Neural crest cell (in vitro differentiated cells): ENCODE measurements at regions not wholly inside any gene's neighbourhood (a gene's known extent, or its start where the extent isn't known, plus 50 kb on each side); places are given as distances from the start of the nearest gene placed in this dataset.
"Not testable (repeated sequence)": the region's sequence is repeated elsewhere in the genome, so short reads cannot be mapped to it uniquely, and the experiment has no call there.

Experiments
- DNase-seq: peaks from one replicate; pipeline ENCODE4 v3.0.0; 2021; ENCODE audit warnings: low read depth, mixed read lengths, low spot score
- H3K27ac Mint-ChIP-seq: one replicate; pipeline ENCODE4 v1.8.0; 2021; ENCODE audit warnings: mild to moderate bottlenecking, mixed read lengths; ENCODE audit not compliant: unreplicated experiment
- H3K27me3 Mint-ChIP-seq: 2 replicates; pipeline ENCODE4 v1.8.0; 2021; ENCODE audit warnings: low read depth, mild to moderate bottlenecking, mixed read lengths
- H3K36me3 Mint-ChIP-seq: 2 replicates; pipeline ENCODE4 v1.8.0; 2021; ENCODE audit warnings: low read depth, mild to moderate bottlenecking, mixed read lengths
- H3K4me1 Mint-ChIP-seq: 2 replicates; pipeline ENCODE4 v1.8.0; 2021; ENCODE audit warnings: mixed read lengths
- H3K4me3 Mint-ChIP-seq: one replicate; pipeline ENCODE4 v1.8.0; 2021; ENCODE audit warnings: mild to moderate bottlenecking, mixed read lengths
- H3K9me3 Mint-ChIP-seq: 2 replicates; pipeline ENCODE4 v1.8.0; 2021; ENCODE audit warnings: mixed read lengths
- CTCF ChIP-seq: fragments of 200-600 bp; sonication (generic); conservative IDR thresholded peaks from 2 replicates; pipeline ENCODE4 v1.5.0; 2021; ENCODE audit warnings: antibody characterized with exemption, mild to moderate bottlenecking

DNA sequence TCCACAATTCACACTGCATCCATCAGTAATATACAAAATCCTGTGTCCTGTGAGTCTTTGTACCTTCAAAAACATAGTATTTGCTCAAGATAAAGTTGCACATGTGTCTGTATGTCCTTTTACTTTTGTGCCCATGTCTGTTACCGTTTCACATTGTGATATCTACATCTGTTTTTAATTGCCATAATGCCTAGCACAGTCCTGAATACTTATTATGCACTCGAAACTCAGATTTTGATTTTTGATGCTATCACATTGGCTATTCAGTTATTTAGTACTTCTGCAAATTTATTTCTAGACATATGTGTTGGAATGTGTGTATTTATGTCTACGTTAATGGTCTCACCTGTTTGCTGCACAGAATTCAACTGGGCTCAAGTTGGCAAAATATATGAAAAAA lies 452.8 kb upstream of the ZEB2 start:
- peaks cover 22% of the 10 kb centered on the region for H3K9me3 Mint-ChIP-seq
- peaks cover 21% of the 10 kb centered on the region for H3K36me3 Mint-ChIP-seq
- no peak overlapping the region for H3K27ac Mint-ChIP-seq
- H3K27me3 Mint-ChIP-seq: no peaks in the 10 kb centered on the region
- TF ChIP-seq CTCF: no peak
- no peak overlapping the region for H3K4me3 Mint-ChIP-seq
- H3K4me1 Mint-ChIP-seq: peaks cover 21% of the 10 kb centered on the region
- DNase-seq: no peak

GRCh38 chr2:144971786-144972335 lies 451.9 kb upstream of the ZEB2 start:
- H3K4me1 Mint-ChIP-seq: peaks cover 18% of the 10 kb centered on the region
- no peak for TF ChIP-seq CTCF

GRCh38 chr2:144970410-144970809 lies 450.5 kb upstream of the ZEB2 start:
- not testable (repeated sequence) for DNase-seq, H3K4me1 Mint-ChIP-seq, H3K27ac Mint-ChIP-seq, H3K27me3 Mint-ChIP-seq, H3K4me3 Mint-ChIP-seq
- H3K9me3 Mint-ChIP-seq: peaks cover 26% of the 10 kb centered on the region
- H3K36me3 Mint-ChIP-seq: peaks cover 25% of the 10 kb centered on the region

More at GRCh38 chr2:144971786-144972335, 451.9 kb upstream of the ZEB2 start:
- Mint-ChIP-seq H3K4me3 (no peak overlapping the region), H3K27ac (no peak overlapping the region), H3K36me3 (peaks cover 21% of the 10 kb centered on the region), H3K27me3 (no peaks in the 10 kb centered on the region), H3K9me3 (peaks cover 22% of the 10 kb centered on the region)
- DNase-seq: no peak

- not testable (repeated sequence) for H3K4me1 Mint-ChIP-seq, H3K27me3 Mint-ChIP-seq, H3K4me3 Mint-ChIP-seq, DNase-seq
- H3K27ac Mint-ChIP-seq: peak overlapping the region; percentile 15
- peaks cover 31% of the 10 kb centered on the region for H3K36me3 Mint-ChIP-seq
- H3K9me3 Mint-ChIP-seq: peaks cover 31% of the 10 kb centered on the region
These were observed 449.6 kb upstream of the ZEB2 start for GRCh38 chr2:144969564-144969963.

DNA sequence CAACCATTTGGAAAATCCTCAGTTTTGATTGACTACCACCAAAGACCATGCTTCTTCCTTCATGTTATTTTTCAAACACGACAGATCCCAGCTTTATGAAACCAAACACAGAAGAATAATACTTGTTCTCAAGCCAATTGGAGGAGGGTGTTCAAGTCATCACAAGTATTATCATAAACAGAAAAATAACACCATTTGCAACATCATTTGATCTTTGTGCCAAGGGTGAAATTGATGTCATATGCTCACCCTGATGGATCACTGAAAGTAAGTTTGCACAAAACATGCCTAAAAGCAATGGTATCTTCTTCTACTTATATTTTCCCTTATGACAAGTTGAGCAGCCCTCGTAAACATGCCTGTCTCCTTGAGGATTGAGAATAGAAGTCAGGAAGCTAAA lies 448.0 kb upstream of the ZEB2 start:
- no peak overlapping the region for H3K4me3 Mint-ChIP-seq
- no peaks in the 10 kb centered on the region for H3K27me3 Mint-ChIP-seq
- DNase-seq: no peak
- no peak overlapping the region for H3K27ac Mint-ChIP-seq
- no peaks in the 10 kb centered on the region for H3K4me1 Mint-ChIP-seq
- peaks cover 32% of the 10 kb centered on the region for H3K9me3 Mint-ChIP-seq
- no peak for TF ChIP-seq CTCF
- H3K36me3 Mint-ChIP-seq: peaks cover 36% of the 10 kb centered on the region

- Mint-ChIP-seq H3K9me3 (peaks cover 26% of the 10 kb centered on the region), H3K4me3 (no peak overlapping the region), H3K27me3 (no peaks in the 10 kb centered on the region), H3K27ac (no peak overlapping the region), H3K36me3 (peaks cover 29% of the 10 kb centered on the region), H3K4me1 (no peaks in the 10 kb centered on the region)
- no peak for TF ChIP-seq CTCF
- no peak for DNase-seq
These were observed 445.3 kb upstream of the ZEB2 start for GRCh38 chr2:144965172-144965571.
